Activated CD8-positive, alpha-beta memory T cell treated with anti-CD3 and anti-CD28 coated beads, Interleukin-2, amount 50 U/mL, for 4 hours (primary cell): ENCODE measurements at regions not wholly inside any gene's neighbourhood (a gene's known extent, or its start where the extent isn't known, plus 50 kb on each side); places are given as distances from the start of the nearest gene placed in this dataset.

Experiments
- DNase-seq: peaks from one replicate; pipeline ENCODE4 v3.0.0-alpha.2; 2020

GRCh38 chr17:77450742-77451244, 310.0 kb downstream of the SEC14L1 start:
- no peak for DNase-seq

- peak; percentile 66 for DNase-seq
These were observed 310.6 kb downstream of the SEC14L1 start for GRCh38 chr17:77451245-77451893.

GRCh38 chr17:77451894-77452852, 311.4 kb downstream of the SEC14L1 start:
- DNase-seq, result no peak

GRCh38 chr17:77453613-77454241, 313.0 kb downstream of the SEC14L1 start:
- DNase-seq, result no peak

DNA sequence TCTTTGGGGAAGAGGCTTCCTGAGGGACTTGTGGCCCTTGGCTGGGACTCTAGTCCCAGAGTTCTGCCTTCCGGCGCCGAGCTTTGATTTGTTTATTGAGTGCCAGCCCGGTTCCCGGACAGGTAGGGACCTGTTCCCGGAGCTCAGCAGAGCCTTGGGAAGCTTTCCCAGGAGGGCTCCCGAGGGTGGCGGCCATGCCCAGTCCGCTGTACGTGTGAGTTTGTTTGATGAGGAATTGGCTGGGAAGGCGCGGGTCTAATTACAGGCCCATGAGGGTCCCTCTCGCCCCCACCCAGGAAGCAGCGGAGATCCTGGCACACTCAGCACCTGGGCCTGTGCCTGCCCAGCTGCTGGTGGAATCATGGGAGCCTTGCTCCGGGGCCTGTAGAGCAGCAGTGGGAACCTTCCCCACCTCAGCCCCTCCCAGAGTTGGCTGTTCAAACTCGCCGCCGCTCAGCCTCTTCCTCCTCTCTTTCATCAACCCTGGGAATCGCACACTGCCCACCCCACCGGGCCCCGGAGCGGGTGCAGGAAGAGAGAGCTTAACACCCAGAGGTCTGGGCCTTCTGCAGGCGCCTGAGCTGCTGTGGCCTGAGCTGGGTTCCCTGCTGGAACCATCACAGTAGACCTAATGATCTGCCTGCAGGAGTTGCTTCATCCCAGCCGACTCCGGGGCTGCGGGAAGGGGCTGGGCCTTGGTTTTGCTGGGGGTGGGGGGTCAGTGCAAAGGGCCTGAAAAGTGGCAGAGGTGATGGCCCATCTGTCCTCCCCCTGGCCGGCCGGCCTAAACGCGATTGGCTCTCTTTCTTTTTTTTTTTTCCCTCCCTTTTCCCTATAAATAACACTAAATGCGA, 313.7 kb downstream of the SEC14L1 start:
- DNase-seq, result no peak

- DNase-seq, result no peak
These were observed 314.5 kb downstream of the SEC14L1 start for GRCh38 chr17:77455111-77455890.

DNA sequence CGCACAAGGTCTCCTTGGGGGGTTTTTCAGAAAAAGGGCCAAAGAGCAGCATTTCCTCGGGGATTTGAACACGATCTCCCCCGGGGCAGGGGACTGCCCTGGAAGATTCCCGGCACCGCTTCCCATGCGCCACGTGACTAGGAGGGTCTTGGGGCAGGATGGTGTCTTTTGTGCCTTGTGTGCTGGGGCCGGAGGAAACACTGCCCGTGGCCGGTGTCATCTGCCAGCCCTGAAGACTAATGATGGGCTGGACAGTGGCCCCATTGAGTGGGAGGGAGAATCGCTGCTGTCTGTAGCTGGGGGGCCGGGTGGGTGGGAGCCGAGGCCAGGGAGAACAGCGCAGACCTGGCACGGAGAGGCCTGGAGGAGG, 315.1 kb downstream of the SEC14L1 start:
- DNase-seq, result no peak

- DNase-seq, result no peak
These were observed 315.6 kb downstream of the SEC14L1 start for GRCh38 chr17:77456271-77456950.

DNA sequence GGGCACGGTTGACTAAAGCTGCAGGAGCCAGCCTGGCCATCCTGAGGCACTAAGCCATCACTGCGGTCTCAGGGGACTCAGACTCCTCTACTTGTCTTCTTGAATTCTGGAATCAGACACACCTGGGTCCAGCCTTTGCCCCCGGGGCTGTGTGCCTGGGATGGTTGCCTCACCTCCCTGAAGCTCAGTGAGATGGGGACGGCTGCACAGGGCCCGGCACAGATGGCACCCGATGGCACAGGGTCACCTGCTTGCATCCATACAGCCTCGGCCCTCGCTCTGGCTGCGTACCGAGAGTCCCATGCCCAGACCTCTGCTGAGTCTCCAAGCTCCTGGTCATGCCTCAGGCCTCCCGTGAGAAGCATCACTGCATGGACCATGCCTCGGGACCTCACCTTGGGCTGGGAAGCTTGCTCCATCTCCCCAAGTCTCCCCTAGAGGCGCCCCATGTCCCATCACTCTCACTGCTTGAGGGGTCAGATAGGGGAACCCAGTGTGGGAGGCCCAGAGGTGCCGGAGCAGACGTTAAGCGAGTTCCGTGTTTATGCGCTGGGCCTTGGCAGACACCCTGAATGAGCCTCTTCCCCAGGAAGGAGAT, 316.3 kb downstream of the SEC14L1 start:
- DNase-seq, result no peak

DNA sequence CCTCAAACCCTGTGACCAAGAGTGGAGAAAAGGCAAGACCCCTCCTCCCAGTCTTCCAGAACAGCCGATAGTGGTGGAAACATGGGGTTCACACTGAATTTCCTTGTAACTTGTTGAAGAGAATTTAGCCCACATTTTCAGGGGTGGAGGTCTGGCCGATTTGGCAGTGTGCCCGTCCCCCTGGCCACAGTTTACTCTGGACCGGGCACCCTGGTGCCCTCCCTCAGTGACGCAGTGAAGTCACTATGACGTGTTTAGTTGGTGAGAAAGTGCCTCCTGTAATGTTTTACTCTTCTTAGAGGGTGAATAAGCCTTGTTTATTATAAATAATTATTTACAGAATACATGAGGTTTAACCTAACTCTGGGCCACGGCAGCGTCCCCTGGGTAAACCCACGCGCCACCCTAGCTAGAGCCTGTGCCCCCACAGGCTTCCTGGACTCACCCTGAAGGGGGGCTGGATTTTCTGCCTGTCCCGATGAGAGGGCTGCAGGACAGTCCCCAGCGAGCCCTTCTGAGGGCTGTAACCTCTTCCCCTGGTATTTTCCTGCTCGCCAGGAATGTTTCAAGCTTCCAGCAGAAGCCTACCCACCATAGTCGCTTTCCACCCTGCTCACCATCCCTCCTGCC, 316.9 kb downstream of the SEC14L1 start:
- no peak for DNase-seq

- no peak for DNase-seq
These were observed 317.6 kb downstream of the SEC14L1 start for GRCh38 chr17:77458202-77459017.

DNA sequence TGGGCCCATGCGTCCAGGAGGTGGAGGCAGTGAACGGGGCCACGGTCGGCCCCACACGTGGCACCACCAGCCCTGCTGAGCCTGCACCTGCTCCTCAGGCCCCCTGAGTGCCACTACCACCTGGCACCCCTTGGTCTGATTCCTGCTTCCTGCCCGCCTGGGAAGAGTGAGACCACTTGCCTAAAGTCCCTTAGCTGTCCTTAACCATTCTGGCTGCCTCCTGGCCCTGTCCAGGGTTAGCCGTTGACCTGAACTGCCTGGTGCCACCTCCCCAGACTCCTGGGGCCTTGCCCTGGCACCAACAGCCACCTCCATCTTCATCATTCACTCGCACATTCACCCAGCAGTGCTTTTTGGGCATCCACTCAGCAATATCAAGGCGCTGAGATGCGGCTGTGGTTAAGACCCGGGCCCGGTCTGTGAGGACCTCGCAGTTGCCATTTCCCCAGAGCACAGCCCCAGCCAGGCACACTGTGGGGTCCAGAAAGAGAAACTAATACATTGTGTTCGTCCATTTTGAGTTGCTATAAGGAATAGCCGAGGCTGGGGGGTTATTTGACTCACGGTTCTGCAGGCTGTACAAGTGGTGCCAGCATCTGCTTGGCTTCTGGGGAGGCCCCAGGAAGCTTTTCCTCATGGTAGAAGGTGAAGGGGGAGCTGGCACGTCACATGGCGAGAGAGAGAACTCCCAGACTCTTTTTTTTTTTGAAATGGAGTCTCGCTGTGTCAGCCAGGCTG, 318.4 kb downstream of the SEC14L1 start:
- no peak for DNase-seq

DNA sequence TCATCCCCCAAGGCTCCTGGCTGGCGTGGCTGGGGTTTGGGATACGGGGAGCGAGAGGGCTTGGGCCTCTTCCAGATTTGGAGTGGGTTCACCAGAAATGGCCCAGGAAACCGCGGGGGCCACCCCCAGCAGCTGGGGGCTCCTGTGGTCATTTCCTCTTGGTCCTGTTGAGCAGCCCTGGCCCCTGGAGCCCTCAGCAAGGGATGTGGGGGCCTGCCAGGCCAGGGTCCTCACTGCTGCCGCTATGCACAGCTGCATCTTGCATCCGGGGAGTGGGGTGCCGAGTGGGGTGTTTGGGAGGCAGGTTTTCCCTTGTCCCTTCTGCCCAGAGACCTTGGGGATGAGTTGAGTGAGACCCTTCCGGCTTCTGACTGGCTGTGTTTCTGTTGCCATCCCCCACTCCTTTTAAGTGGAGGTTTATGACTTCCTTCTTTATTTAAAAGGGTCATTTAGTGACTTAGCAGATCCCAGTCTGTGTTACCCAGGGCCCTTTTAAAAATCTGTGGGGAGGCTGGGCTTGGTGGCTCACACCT, 319.8 kb downstream of the SEC14L1 start:
- no peak for DNase-seq

GRCh38 chr17:77461277-77462057, 320.7 kb downstream of the SEC14L1 start:
- DNase-seq, result no peak

- no peak for DNase-seq
These were observed 321.3 kb downstream of the SEC14L1 start for GRCh38 chr17:77462090-77462489.

DNA sequence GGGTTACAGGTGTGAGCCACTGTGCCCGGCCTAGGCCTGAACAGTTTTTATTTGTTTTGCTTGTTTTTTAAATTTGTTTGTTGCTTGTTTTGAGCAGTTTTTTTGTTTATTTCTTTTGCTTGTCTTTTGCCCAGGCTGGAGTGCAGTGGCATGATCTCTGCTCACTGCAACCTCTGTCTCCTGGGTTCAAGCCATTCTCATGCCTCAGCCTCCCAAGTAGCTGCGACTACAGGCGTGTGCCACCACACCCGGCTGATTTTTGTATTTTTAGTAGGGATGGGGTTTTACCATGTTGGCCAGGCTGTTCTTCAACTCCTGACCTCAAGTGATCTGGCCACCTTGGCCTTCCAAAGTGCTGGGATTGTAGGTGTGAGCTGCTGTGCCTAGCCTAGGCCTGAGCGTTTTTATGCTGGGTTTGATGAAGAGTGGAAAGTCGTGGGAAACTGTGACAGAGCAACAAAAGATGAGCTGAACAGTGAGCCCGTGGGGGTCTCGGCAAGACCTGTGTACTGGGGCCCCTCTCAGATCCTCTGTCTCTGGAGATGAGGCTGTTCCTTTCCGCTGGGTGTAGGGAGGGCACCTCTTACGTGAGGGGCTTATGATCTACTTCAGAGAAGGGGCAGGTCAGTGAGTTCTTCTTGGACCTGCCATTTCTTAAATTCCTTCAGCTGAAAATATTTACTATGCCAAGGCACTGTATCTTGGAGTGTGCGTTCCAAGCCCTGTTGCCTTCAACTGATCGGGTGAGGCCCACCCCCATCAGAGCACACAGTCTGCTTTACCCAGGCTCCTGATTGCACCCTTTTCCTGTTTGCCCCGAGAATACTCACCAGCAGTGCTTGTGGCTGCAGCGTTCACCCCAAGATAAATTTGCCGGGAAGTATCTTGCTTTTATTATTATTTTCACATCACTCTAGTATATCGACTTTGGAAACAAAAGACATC, 322.1 kb downstream of the SEC14L1 start:
- DNase-seq, result no peak
